Keratinocyte (primary cell): ENCODE measurements at regions not wholly inside any gene's neighbourhood (a gene's known extent, or its start where the extent isn't known, plus 50 kb on each side); places are given as distances from the start of the nearest gene placed in this dataset.

ENCODE experiments used
- DNase-seq: peaks from one replicate; pipeline ENCODE4 v3.0.0-alpha.2; 2011; ENCODE audit warnings: low read depth, missing footprints, low spot score
- FAIRE-seq: peaks from 2 replicates; lab custom pipeline; 2011; peaks lifted over from hg19 to GRCh38; lab: Jason Lieb, UNC
- H2AFZ ChIP-seq: 2 replicates; pipeline ENCODE4 v1.6.0; 2012; ENCODE audit warnings: low read length, control low read depth, inconsistent platforms; ENCODE audit not compliant: control insufficient read depth
- H3K27ac ChIP-seq: 2 replicates; pipeline ENCODE4 v1.5.1; 2011; ENCODE audit warnings: low read length; ENCODE audit not compliant: control insufficient read depth, insufficient read depth
- H3K27me3 ChIP-seq: 3 replicates; pipeline ENCODE4 v1.6.0; 2011; ENCODE audit warnings: low read length; ENCODE audit not compliant: control insufficient read depth, insufficient read depth; ENCODE audit errors: extremely low read depth
- H3K36me3 ChIP-seq, 2 experiments: 2 replicates in 1 of 2; 3 replicates in 1 of 2; pipeline ENCODE4 v1.5.1; 2011; ENCODE audit warnings: low read length in 2 of 2, mild to moderate bottlenecking in 1 of 2; ENCODE audit not compliant: control insufficient read depth in 2 of 2, insufficient read depth in 2 of 2; ENCODE audit errors: extremely low read depth in 1 of 2
- H3K4me1 ChIP-seq: 3 replicates; pipeline ENCODE4 v1.5.1; 2011; ENCODE audit warnings: low read length; ENCODE audit not compliant: control insufficient read depth, insufficient read depth; ENCODE audit errors: extremely low read depth
- H3K4me2 ChIP-seq: 3 replicates; pipeline ENCODE4 v1.6.0; 2011; ENCODE audit warnings: low read depth, low read length; ENCODE audit not compliant: control insufficient read depth, insufficient read depth; ENCODE audit errors: extremely low read depth
- H3K4me3 ChIP-seq, 3 experiments: fragments of 200-600 bp in 1 of 3; sonication (generic) in 1 of 3; 2 replicates in 2 of 3; 3 replicates in 1 of 3; pipeline ENCODE4 v1.5.1; 2011 to 2016; ENCODE audit warnings: low read length in 3 of 3, mild to moderate bottlenecking in 3 of 3, control low read depth in 2 of 3, inconsistent platforms in 1 of 3, low read depth in 1 of 3, mixed read lengths in 1 of 3, mixed run types in 1 of 3, moderate library complexity in 1 of 3; ENCODE audit not compliant: control insufficient read depth in 2 of 3, insufficient read depth in 2 of 3; ENCODE audit errors: extremely low read depth in 1 of 3
- H3K79me2 ChIP-seq: 2 replicates; pipeline ENCODE4 v1.6.0; 2012; ENCODE audit warnings: low read length; ENCODE audit not compliant: control insufficient read depth, insufficient read depth
- H3K9ac ChIP-seq: 3 replicates; pipeline ENCODE4 v1.6.0; 2011; ENCODE audit warnings: low read length; ENCODE audit not compliant: control insufficient read depth, insufficient read depth; ENCODE audit errors: extremely low read depth
- H3K9me1 ChIP-seq: 3 replicates; pipeline ENCODE4 v1.6.0; 2011; ENCODE audit warnings: low read length; ENCODE audit not compliant: control insufficient read depth, insufficient read depth; ENCODE audit errors: extremely low read depth
- H3K9me3 ChIP-seq: 2 replicates; pipeline ENCODE4 v1.5.1; 2012; ENCODE audit warnings: low read depth, low read length; ENCODE audit not compliant: control insufficient read depth
- H4K20me1 ChIP-seq: 3 replicates; pipeline ENCODE4 v1.6.0; 2011; ENCODE audit warnings: low read length; ENCODE audit not compliant: control insufficient read depth, insufficient read depth; ENCODE audit errors: extremely low read depth
- CTCF ChIP-seq, 3 experiments: IDR thresholded peaks in 1 of 3; conservative IDR thresholded peaks in 1 of 3; optimal IDR thresholded peaks in 1 of 3; 2 replicates in 2 of 3; 3 replicates in 1 of 3; pipeline versions ENCODE3 to v1.5.1; 2011; ENCODE audit warnings: low read length in 3 of 3, mild to moderate bottlenecking in 3 of 3, moderate library complexity in 2 of 3, control low read depth in 1 of 3, inconsistent platforms in 1 of 3; ENCODE audit not compliant: insufficient read depth in 2 of 3; ENCODE audit errors: extremely low read depth in 1 of 3
- EZH2 ChIP-seq: IDR thresholded peaks from one replicate; pipeline ENCODE4 v1.6.1; 2012; ENCODE audit warnings: inconsistent platforms, mild to moderate bottlenecking, low read length, moderate library complexity
- dilution Hi-C: fragments of 300-500 bp; cut with MboI; formaldehyde crosslinking; loops from one replicate; pipeline ENCODE4 v1.7.0; 2020; ENCODE audit warnings: low sequenced_read_pairs; ENCODE audit not compliant: extremely low pct_ligation_motif_present

DNA sequence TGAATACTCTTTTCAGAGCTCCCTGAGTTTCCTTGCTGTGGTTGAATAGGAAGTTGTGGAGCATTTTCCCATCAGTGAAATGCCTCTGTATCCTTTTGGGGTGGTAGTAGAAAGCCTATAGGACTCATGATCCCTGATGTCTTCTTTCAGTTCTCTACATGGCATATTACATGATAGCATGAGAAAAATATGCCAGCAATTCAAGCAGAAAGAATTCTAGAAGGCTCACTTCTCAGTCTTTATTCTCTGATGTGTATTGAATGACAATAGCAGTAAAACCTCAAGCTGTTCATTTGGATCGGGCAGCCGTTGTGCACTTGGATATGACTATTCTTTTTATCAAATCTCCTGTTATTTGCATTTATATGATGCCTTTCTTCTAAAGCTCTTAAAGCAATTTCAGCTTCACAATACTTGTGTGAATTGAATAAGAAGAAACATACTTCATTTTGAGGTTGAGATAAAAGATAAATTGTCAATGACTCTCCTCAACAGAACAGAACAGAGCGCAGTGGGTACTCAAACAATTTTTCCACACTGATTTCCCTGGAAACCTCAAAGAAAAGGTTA lies 251.5 kb upstream of the FBXO33 start:
- FAIRE-seq = no peak
- no peaks in the 10 kb centered on the region for H3K27me3 ChIP-seq
- no peaks in the 10 kb centered on the region for H3K79me2 ChIP-seq
- no peaks in the 10 kb centered on the region for H4K20me1 ChIP-seq
- dilution Hi-C loops = no loop called here
- H3K9ac ChIP-seq = no peak overlapping the region
- H3K4me3 ChIP-seq = no peak overlapping the region
- no peaks in the 10 kb centered on the region for H3K36me3 ChIP-seq
- H2AFZ ChIP-seq = no peak overlapping the region
- no peak for DNase-seq
- no peaks in the 10 kb centered on the region for H3K9me3 ChIP-seq
- TF ChIP-seq CTCF (optimal IDR thresholded peaks at IDR 0.05 in 1 of 3, IDR thresholded peaks at IDR 0.05 in 1 of 3, conservative IDR thresholded peaks at IDR 0.05 in 1 of 3; ENCODE audit: extremely low read depth in 1 of 3, insufficient read depth in 2 of 3, low read length in 3 of 3) (no peak), EZH2 (no peak)
- H3K27ac ChIP-seq = no peak overlapping the region
- H3K4me2 ChIP-seq = no peak overlapping the region
- H3K4me1 ChIP-seq = no peaks in the 10 kb centered on the region
- H3K9me1 ChIP-seq = no peaks in the 10 kb centered on the region

GRCh38 chr14:39682582-39682981 lies 250.3 kb upstream of the FBXO33 start:
- H3K4me2 ChIP-seq = no peak overlapping the region
- H3K79me2 ChIP-seq = no peaks in the 10 kb centered on the region
- no peak for FAIRE-seq
- H3K36me3 ChIP-seq = no peaks in the 10 kb centered on the region
- no peaks in the 10 kb centered on the region for H4K20me1 ChIP-seq
- no peak for TF ChIP-seq CTCF (optimal IDR thresholded peaks at IDR 0.05 in 1 of 3, IDR thresholded peaks at IDR 0.05 in 1 of 3, conservative IDR thresholded peaks at IDR 0.05 in 1 of 3; ENCODE audit: extremely low read depth in 1 of 3, insufficient read depth in 2 of 3, low read length in 3 of 3)
- TF ChIP-seq EZH2 = no peak
- no peaks in the 10 kb centered on the region for H3K4me1 ChIP-seq
- dilution Hi-C loops = no loop called here
- H3K9me3 ChIP-seq = no peaks in the 10 kb centered on the region
- no peak overlapping the region for H2AFZ ChIP-seq
- DNase-seq = no peak
- H3K9ac ChIP-seq = no peak overlapping the region
- no peaks in the 10 kb centered on the region for H3K27me3 ChIP-seq
- H3K4me3 ChIP-seq = no peak overlapping the region
- no peak overlapping the region for H3K27ac ChIP-seq
- H3K9me1 ChIP-seq = no peaks in the 10 kb centered on the region
